Esophagus mucosa (tissue), 1 donor: ENCODE measurements at regions not wholly inside any gene's neighbourhood (a gene's known extent, or its start where the extent isn't known, plus 50 kb on each side); places are given as distances from the start of the nearest gene placed in this dataset.

Experiments used
- ATAC-seq: fragments of 200-7000 bp; cut with Tn5 transposase; one replicate; pipeline ENCODE4 v1.9.1; 2020
- donor health status: DM: yes; HTN: yes; CAD: no.

DNA sequence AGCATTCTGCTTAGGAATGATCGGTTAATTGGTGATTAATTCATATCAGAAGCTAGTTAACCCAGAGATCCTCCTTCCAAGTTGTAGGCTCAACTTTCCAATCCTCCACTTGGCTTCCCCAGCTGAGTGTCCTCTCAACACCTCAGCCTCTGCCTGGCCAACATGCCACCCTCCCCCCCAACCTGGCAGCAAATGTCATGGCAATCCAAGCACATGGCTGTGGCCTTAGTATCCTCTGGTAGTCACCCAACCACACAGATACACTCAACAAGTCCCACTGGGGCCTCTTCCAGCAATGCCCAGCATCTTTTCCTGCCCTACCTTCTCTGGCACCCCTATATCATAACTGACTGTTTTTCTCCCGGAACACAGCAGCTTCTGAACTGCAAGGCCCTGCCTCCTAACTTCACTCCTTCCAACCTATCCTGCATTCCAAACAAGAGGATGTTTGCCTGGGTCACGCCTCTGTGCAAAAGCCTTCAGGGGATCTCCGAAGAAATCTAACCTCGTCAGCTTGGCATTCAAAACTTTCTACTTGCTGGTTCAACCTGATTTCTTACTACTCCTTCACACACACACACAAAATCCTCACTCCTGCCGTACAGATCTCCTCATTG is 195.0 kb downstream of the CYP26B1 start:
- ATAC-seq = peak; percentile 87

GRCh38 chr2:71951718-71952404 is 195.8 kb downstream of the CYP26B1 start:
- ATAC-seq = peak; percentile 76

GRCh38 chr2:71951083-71951468 is 196.6 kb downstream of the CYP26B1 start:
- no peak for ATAC-seq

DNA sequence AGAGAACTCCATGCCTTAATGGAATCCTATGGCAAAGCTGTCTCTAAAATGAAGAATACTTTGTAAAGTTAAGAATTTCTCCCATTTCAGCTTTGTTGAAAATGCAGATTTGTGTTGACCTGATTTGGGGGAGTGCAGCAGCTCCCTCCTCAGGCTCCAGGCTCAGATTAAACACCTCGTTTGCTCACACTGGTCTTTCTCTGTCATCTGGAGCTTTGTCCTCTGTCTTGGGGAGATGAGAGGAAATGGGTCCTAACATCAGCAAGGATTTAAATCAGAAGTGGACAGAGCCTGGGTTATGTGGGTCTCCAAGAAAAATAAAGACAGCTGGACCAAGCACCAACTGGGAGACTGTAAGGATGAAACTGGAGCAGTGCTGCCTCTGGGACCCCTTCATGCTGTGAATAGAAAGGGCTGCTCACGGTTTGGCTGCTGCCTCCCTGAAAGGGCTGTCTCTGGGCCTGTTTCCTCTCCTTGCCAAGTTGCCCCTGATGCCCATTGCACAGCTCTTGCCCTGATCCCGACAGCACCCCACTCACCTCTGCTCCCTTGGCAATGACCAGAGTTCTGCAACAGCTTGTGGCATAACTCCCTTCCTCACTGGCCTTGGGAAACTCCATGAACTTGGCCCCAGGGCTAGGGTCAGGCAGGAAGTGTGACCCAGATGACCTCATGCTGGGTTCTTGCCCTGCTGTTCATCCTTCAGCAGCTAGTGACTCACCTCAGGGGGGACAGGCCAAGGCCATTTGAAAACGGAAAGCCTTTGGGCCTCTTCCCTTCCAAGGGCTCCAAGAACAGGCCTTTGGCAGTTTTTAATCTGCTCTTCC is 197.2 kb downstream of the CYP26B1 start:
- ATAC-seq = peak; percentile 6

GRCh38 chr2:71949537-71949798 is 198.2 kb downstream of the CYP26B1 start:
- ATAC-seq = no peak

DNA sequence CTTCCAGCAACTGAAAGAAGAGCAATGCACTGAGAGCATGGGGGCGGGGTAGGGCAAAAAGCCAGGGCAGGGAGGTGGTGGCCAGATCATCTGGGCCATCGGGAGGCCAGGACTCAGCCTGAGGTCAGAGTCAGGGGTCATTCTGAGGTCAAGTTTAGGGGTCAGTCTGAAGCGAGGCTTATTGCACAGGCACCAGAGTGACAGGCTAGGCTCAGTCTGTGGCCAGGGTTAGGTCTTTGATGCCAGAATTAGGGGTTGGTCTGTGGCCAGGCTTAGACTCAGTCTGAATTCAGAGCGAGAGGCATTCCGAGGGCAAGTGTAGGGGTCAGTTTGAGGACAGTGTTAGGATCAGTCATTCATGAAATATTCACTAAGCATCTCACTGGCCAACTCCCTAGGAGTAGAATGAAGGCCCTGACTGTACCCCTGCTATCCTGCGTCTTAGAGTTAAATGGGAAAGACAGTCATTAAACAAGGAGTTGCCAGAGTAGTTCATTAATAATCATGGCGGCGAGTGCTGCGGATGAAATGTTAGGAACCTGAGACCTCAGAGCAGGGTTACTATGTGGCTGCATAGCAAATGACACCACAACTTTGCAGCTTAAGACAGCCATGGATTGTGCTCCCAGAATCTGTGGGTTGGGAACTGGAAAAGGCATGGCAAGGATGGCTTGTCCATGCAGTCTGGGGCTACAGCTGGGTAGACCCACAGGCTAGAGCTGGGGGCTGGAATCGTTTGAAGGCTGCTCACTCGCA is 198.7 kb downstream of the CYP26B1 start:
- no peak for ATAC-seq

- ATAC-seq = no peak
Measured at GRCh38 chr2:71947809-71948208, 199.9 kb downstream of the CYP26B1 start.

DNA sequence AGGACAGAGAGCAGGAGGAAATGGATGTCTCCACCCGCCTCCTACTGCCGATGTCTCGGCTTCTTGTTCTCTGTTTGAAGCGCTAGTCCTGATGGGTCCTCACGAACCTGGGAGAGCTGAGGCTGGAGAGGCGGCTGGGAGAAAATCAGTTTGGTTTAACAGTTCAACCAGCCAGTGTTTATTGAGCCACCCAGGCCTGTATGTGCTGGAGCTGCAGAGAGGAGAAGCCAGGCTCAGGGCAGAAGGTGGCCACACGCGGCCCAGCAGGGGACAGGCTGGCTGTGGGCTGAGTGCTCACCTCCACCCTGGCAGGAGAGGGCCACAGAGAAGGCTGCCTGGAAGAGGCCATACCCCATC is 202.1 kb downstream of the CYP26B1 start:
- ATAC-seq = no peak

GRCh38 chr2:71944806-71945602 is 202.7 kb downstream of the CYP26B1 start:
- ATAC-seq = no peak

DNA sequence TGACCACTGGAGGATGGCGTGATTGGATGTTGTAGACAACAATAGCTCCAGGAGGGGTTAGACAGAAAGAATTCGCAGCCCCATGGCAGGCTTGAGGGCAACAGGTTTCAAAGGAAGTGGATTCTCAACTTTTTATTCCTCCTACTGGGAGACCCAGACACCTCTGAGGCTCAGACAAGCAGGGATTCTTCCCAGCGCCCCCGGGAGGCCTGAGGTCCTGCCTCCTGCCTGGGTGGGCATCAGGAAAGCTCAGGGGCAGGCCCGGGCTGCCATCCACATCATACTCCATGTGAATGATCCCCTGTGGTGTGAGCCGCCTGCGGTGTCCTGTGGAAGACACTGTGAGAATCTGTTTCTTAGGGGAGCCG is 203.5 kb downstream of the CYP26B1 start:
- no peak for ATAC-seq

DNA sequence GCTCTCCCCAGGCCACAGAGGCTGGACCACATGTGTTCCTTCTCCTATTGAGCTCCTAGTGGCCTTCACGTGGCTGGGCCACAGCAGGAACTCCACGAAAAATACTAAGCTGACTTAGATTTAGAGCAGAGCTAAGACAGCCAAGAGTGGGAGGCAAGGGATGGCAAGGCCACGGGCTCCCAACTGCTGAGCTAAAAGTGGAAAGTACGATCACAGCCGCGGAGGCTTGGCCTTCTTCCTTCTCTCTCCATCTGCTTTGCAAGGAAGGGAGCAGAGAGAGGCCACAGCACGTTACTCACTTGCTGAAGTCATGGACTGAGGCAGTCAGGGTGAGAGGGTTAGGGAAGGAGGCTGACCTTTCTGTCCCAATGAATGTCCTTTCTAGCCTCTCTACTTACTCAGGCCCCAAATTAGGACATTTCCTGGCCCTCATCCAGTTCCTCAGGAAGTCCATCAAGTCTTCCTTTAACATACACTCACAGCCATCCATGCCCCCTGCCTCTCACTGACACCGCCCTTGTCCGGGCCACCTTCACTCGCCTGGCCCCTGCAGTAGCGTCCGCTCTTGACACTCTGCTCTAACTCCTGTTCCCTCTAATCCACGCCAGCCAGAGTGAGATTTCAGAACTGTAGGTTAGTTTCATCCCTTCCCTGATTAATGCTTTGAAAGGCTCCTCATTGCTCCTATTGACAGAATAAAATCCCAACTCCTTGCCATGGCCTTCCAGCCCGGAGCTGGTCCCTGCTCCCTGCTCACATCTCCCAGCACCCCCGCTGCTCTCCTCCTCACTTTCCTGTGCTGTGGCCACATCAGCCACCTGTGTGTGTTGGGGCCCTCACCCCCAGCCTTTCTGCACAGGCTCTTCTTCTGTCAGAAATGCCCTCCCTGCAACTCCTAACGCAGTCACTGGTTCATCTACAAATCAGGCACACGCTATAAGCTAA is 204.2 kb downstream of the CYP26B1 start:
- ATAC-seq = no peak

- ATAC-seq = no peak
Measured at GRCh38 chr2:71941726-71942525, 205.7 kb downstream of the CYP26B1 start.

DNA sequence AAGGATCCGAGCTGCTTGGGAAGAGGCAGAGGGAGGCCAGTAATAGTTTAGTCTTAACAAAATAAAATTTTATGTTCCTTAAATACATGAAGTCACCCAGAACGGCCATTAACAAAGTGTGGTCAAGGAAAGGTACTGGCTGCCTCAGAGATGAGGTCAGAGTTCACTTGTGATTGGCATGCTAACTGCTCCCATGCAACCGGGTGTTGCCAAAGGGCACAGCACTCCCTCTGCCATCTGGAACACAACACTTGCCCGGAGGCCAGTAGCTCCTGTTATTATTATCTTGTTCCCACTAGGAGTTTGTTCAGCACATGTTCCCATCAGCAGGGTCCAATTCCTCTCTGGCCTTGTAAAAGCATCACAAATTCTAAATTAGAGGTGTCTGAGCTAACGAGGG is 207.0 kb downstream of the CYP26B1 start:
- no peak for ATAC-seq

DNA sequence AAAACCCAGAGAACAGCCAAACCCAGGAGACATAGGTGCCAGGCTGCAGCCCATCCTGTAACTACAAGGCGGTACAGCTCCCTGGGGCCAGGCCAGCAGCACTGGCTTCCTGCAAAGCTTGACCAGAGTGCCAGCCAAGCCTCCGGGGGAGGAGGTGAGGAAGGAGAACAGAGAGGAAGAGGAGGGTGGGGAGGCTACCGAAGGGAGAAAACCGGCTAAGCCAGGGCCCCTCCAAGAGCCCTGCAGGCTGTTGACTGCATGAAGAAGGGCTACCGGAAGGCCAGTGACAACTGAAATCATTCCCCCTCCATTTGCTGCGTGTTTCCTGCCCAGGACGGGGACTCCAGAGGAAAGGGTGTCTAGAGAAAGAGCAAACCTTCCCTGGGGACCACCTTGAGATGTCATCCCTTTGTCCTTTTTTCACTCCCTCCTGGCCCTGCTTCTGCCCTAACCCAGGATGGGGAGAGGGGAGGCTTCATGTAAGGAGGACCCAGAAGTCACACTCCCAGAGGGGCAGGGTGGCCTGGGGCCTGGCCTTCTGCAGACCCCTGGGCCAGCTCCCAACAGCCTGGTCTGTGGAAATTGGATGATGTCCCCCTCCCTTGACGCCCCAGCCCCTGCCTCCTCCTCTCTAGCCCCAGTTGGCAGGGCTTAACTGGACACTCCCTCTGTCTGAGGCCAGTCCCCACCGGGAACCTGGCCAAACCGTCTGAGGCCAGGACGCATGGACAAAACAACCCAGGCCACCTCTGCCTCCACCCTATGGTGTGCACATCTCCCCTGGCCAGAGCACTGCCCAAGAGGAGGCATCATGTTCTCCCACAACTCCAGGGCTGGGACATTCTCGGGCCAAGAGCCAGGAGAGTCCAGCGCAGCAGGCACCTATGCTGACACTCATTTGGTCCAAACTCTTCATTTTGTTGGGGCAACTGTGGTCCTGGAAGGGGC is 207.8 kb downstream of the CYP26B1 start:
- ATAC-seq = no peak

GRCh38 chr2:71938659-71939587 is 208.7 kb downstream of the CYP26B1 start:
- ATAC-seq = no peak

DNA sequence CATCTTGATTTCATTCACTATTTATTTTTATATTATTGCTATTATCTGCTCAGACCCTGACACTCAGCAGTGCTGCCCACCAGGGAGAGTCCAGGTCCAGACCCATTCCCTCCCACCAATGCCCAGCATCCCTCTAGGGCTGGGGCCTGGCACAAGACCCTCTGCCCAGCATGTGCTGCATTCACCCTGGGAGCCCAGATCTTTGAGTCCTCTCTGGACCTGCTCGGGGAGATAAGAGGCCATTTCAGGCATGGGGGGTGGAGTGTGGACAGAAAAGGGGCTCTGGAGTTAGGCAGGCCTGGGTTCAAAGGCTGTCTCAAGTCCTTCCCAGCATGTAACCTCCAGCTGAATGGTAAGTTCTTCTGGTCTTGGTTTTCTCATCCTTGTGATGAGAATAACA is 209.6 kb downstream of the CYP26B1 start:
- no peak for ATAC-seq

DNA sequence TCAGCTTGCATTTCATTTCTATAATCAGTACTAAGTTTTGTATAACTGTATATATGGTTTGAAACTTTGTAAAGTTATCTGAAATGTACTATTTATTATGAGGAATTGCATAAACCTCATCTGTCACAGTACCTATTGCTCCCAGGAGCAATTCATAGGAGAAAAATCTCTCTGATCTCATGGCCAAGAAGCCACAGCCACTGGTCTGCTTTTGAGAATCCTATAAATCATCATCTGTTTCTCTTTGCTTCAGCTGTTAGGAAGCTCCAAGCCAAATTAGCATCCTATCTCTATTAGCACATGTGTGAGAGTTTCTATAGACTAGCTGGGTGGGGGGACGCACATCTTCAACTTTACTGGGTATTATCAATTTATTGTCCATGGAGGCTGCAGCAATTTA is 210.3 kb downstream of the CYP26B1 start:
- ATAC-seq = no peak
